ENCODE measurements at regions not wholly inside any gene's neighbourhood (a gene's known extent, or its start where the extent isn't known, plus 50 kb on each side); places are given as distances from the start of the nearest gene placed in this dataset.

- peak in 1 of 2 donors; percentile 1 for DNase-seq
Measured at GRCh38 chr3:83092521-83093221, 1331.2 kb upstream of the GBE1 start.

DNA sequence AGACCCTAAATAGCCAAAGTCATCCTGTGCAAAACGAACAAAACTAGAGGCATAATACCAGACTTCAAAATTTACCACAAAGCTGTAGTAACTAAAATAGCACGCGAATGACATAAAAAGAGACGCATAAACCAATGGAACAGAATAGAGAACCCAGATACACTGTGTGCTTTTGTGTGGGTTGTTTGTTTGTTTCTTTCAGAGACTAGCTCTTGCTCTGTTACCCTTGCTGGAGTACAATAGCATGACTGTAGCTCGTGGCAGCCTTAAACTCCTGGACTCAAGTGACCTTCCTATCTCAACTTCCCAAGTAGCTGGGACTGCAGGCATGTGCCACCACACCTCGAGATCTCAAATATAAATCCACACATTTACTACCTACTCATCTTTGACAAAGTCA lies 1314.6 kb upstream of the GBE1 start:
- DNase-seq: no peak

GRCh38 chr3:83074485-83074884 lies 1313.0 kb upstream of the GBE1 start:
- no peak for DNase-seq

- no peak for DNase-seq
Measured at GRCh38 chr3:83065851-83066460, 1304.5 kb upstream of the GBE1 start.

- DNase-seq: no peak
Measured at GRCh38 chr3:83063446-83063845, 1302.0 kb upstream of the GBE1 start.

- DNase-seq: no peak
Measured at GRCh38 chr3:83048556-83048955, 1287.1 kb upstream of the GBE1 start.

GRCh38 chr3:83039422-83039821 lies 1278.0 kb upstream of the GBE1 start:
- DNase-seq: no peak

DNA sequence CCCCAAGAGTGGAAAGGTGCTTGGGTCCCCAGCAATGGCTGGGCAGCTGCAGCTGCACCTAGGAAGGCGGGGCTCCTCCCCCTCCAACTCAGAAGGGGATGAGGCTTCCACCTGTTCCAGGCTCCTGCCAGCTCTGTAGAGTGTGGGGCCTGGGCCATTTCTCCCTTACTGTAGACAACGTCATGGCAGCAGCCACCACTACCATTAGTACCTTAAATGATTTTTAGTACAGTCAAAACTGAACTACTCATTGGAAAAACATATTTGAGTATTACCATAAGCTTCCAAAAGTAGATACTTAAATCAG lies 1274.2 kb upstream of the GBE1 start:
- no peak for DNase-seq

DNA sequence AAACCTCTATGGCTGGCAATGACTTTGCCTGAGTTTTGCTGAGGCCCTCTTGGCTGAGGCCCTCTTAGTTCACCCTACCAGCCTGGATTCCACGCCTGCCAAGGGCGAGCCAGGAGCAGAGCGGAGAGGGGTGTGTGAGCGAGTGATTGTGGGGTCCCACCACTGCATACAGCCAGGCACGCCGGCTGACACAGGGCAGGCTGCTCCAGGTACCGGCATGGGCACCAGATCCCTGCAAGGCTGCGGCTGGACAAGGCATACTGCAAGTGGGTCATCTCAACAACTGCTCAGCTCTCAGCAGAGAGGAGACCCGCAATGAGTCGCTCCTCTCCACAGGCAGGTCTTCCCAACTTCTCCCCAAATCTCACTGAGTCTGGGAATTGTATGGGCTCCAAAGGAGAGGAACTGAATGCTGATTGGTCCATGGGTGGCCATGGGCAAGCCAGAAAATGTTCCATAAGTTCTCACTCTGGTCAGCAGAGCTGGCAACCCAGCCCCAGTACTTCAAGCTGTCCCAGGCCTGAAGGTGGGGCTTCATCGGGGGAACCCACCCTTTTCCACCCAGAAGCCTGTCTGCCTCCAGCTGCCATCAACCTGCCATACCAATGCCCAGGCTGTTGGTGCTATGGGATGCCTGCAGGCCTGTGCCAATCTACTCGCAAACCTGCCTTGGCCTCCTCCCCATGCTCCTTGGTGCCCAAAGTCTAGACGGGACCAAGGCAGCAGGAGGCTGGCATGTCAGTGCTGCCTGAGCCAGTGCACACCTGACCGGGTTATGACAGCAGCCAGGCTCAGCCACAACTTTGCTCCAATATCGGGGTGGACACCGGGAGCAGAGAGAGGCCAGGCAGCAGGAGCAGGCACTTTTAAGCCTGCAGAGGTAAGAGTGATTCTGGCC lies 1273.6 kb upstream of the GBE1 start:
- no peak for DNase-seq

DNA sequence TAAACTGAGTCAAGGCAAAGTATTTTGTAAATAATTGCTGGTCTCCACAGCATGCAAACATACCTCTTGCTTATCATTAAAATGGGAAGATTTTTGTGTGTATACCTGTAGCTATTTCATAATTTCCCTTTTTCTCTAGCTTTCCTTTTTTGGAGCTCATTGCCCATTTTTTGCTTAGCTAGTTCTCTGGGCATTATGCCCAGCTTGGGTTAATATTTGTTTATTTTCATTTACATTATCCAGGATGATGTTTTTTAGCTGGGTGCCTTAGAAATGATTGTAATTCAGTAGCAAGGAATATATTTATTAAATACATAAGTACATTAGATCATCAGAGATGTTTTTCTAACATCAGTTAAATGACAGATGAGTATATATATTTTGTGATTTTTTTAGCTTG lies 1271.7 kb upstream of the GBE1 start:
- DNase-seq: no peak

DNA sequence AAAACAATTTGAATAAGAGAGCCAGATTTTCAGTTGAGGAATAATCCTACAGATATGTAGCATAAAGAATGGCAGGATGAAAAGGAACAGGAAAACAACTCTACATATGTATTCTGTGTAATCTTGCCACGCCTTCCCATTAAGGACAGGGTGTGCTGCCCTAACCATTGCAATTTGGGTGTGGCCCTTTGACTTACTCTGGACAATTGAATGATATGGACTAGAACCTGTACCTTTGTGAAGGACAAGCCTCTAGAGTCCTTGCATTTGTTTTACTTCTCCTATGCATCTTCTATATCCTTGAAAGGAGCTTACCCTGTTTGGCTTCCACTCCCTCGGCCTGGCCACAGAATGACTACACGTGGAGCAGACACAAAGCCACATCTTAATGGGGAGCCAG lies 1261.6 kb upstream of the GBE1 start:
- no peak for DNase-seq

GRCh38 chr3:83011481-83011880 lies 1250.0 kb upstream of the GBE1 start:
- no peak for DNase-seq

DNA sequence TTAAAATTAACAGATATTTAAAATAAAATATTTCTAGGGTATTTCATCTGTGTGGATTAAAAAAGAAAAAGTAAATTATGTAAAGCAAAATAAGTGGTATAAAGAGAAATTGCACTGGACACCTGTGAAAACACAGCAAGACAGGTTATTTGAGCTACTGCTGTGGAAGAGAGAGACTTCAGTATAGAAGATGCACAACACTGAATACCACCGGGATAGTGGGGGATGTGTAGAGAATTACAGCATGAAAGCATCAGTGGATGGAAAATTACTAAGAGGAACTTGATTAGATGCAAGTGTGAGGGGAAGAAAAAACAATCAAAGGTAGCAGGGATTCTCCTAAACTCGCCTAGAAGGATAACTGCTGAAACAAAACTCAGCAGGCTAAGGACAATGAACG lies 1242.5 kb upstream of the GBE1 start:
- DNase-seq: no peak

- DNase-seq: no peak
Measured at GRCh38 chr3:83002869-83003445, 1241.5 kb upstream of the GBE1 start.

DNA sequence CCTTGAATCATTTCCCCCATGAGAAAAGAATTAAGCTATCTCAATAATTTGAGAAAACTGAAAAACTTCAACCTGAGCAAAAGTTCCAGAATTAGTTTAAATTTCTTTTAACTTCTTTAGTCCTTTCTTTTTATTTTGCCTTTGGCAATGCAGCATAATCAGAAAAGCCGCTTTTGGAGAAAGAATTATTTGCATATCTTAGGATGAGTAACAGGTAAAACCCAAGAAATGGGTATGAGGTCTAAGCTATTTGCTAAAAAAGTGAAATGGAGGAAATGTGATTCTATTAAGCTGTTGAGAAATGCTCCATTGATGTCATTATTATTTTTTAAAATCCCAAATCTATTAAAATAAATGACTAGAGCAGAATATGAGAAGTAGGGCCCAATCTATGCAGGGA lies 1238.3 kb upstream of the GBE1 start:
- DNase-seq: no peak

DNA sequence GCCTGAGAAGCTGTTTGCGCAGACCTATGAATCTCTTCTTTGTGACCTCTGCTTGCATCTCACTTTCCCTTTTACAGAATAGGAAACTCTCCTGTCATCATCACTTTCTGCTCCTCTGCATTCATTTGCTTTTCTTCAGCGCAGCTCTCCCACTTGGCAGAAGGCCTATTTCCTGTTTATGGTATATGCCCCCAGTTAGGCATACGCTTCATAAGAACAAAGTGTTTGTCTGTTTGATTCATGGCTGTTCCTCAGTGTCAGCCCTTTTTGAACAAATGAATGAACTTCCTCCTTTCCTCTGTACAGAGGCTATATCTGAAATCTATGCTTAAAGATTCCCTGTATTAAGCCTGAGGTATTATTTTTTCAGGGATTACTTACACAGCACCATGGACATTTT lies 1216.9 kb upstream of the GBE1 start:
- no peak for DNase-seq

GRCh38 chr3:82977871-82978270 lies 1216.4 kb upstream of the GBE1 start:
- no peak for DNase-seq

DNA sequence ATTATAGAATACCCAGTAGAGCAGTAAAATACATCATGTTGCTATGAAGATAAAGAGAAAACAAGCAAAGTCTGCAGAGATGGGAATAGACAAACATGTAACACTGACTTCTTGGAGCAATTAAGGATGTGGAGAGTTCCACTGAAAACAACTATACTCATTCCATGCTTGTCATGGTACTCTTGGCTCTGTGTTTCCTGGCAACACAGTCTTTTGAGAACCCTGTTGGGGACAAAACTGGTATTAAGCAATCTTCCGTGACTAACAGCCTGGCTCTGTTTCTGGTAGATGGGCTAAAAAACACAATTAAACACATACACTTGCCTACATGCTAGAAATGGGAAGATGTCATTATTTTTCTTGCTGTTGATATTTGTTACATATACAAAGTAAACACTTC lies 1212.3 kb upstream of the GBE1 start:
- no peak for DNase-seq

DNA sequence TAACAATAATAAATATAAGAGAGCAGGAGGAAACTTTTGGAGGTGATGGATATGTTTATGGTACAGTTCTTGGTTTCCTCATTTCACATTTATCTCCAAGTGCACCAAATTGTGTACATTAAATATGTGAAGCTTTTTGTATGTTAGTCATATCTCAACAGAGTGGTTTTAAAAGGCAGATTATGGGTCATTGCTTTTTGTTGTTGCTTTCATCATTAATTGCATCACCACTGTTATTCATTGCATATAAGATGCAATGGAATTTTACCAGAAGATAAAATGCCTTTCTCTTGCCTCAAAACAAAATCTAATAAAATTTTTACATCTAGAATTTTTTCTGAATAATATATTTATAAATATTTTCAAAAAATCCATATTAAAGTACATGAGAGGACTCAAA lies 1198.9 kb upstream of the GBE1 start:
- no peak for DNase-seq

GRCh38 chr3:82957696-82958095 lies 1196.3 kb upstream of the GBE1 start:
- peak; percentile 38 to 42 for DNase-seq

DNA sequence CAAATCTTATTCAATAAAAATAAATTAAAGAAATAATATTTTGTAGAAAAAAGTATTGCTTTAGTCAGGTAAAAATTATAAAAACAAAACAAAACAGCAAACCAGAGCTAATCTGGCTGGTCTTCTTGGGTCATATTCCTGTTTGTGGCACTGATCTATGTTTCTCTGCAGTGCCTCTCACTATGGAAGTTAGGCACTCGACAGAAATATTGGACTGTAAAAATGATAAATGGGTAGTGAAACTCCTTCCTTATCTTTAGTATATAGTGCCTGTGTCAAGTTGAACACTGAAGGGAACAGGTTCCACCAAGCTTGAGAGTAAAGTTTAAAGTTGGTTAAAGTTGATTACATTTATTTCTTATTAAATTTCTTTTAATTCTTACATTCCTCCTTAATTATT lies 1195.6 kb upstream of the GBE1 start:
- DNase-seq: no peak

- no peak for DNase-seq
Measured at GRCh38 chr3:82954486-82954885, 1193.0 kb upstream of the GBE1 start.

- DNase-seq: no peak
Measured at GRCh38 chr3:82942041-82942440, 1180.6 kb upstream of the GBE1 start.

Measured in right lung (tissue), 2 donors.